PC-3 (cell line): ENCODE measurements at regions not wholly inside any gene's neighbourhood (a gene's known extent, or its start where the extent isn't known, plus 50 kb on each side); places are given as distances from the start of the nearest gene placed in this dataset.

Source experiments
- ATAC-seq: fragments of 200-7000 bp; cut with Tn5 transposase; 2 replicates; pipeline ENCODE4 v1.9.1; 2020; ENCODE audit warnings: mild to moderate bottlenecking, moderate library complexity
- BruUV-seq: library from RNA; stranded (reverse); fragments of 400-500 nt; replicated peaks from 2 replicates; lab custom pipeline; 2021; lab: Mats Ljungman, UMichigan
- CTCF ChIA-PET: fragments of 300-600 bp; sonication (Branson Sonifier 250); formaldehyde crosslinking; loops from one replicate; lab custom pipeline; 2022; ENCODE audit warnings: antibody characterized with exemption; lab: Charles Lee
- POLR2A ChIA-PET: fragments of 300-600 bp; sonication (Branson Sonifier 250); formaldehyde crosslinking; loops from one replicate; lab custom pipeline; 2022; ENCODE audit warnings: antibody characterized with exemption; ENCODE audit not compliant: unreplicated experiment; lab: Charles Lee
- DNase-seq: peaks from one replicate; pipeline ENCODE4 v3.0.0-alpha.2; 2015
- H2AFZ ChIP-seq: fragments of 300-600 bp; sonication (generic); 2 replicates; pipeline ENCODE4 v1.6.0; 2016; ENCODE audit warnings: antibody characterized with exemption, low read length
- H3F3A ChIP-seq: fragments of 300-600 bp; sonication (generic); one replicate; pipeline ENCODE4 v1.6.0; 2017; ENCODE audit warnings: antibody characterized with exemption, low read length, control low read depth, mild to moderate bottlenecking; ENCODE audit not compliant: unreplicated experiment
- H3K27ac ChIP-seq: fragments of 300-600 bp; sonication (generic); 2 replicates; pipeline ENCODE4 v1.5.1; 2016; ENCODE audit warnings: mild to moderate bottlenecking, low read length
- H3K27me3 ChIP-seq: fragments of 300-600 bp; sonication (generic); 2 replicates; pipeline ENCODE4 v1.6.1; 2016; ENCODE audit warnings: low read length, mixed read lengths
- H3K36me3 ChIP-seq: fragments of 300-600 bp; sonication (generic); 2 replicates; pipeline ENCODE4 v1.6.1; 2016; ENCODE audit warnings: low read depth, mixed run types, low read length, mixed read lengths
- H3K4me1 ChIP-seq: fragments of 300-600 bp; sonication (generic); 2 replicates; pipeline ENCODE4 v1.5.1; 2016; ENCODE audit warnings: low read length; ENCODE audit not compliant: insufficient read depth
- H3K4me2 ChIP-seq: fragments of 300-600 bp; sonication (generic); 2 replicates; pipeline ENCODE4 v1.6.0; 2016; ENCODE audit warnings: low read length
- H3K4me3 ChIP-seq: fragments of 300-600 bp; sonication (generic); 2 replicates; pipeline ENCODE4 v1.5.1; 2016; ENCODE audit warnings: mild to moderate bottlenecking, low read length, mixed read lengths
- H3K79me2 ChIP-seq: fragments of 300-600 bp; sonication (generic); 2 replicates; pipeline ENCODE4 v1.6.1; 2017; ENCODE audit warnings: low read length, mixed read lengths
- H3K9ac ChIP-seq: fragments of 300-600 bp; sonication (generic); 2 replicates; pipeline ENCODE4 v1.6.0; 2016; ENCODE audit warnings: mild to moderate bottlenecking, low read length
- H3K9me2 ChIP-seq: fragments of 300-600 bp; sonication (generic); replicated peaks from 2 replicates; pipeline ENCODE4 v1.6.1; 2016; ENCODE audit warnings: mixed run types, low read length, mixed read lengths
- H3K9me3 ChIP-seq: fragments of 300-600 bp; sonication (generic); 2 replicates; pipeline ENCODE4 v1.6.1; 2016; ENCODE audit warnings: low read length, mixed read lengths
- H4K20me1 ChIP-seq: fragments of 300-600 bp; sonication (generic); 2 replicates; pipeline ENCODE4 v1.6.1; 2016; ENCODE audit warnings: low read length, mixed read lengths
- CTCF ChIP-seq: fragments of 300-600 bp; sonication (generic); conservative IDR thresholded peaks from 2 replicates; pipeline ENCODE4 v1.5.1; 2017; ENCODE audit warnings: antibody characterized with exemption, low read depth, mild to moderate bottlenecking, low read length
- EZH2 ChIP-seq: fragments of 300-600 bp; sonication (generic); IDR thresholded peaks from one replicate; pipeline ENCODE4 v1.6.1; 2017; ENCODE audit warnings: antibody characterized with exemption, mild to moderate bottlenecking, low read length; ENCODE audit not compliant: unreplicated experiment
- EZH2phosphoT487 ChIP-seq: fragments of 300-600 bp; sonication (generic); IDR thresholded peaks from 2 replicates; pipeline ENCODE4 v1.6.1; 2018; ENCODE audit warnings: mild to moderate bottlenecking, antibody characterized with exemption, low read length, borderline replicate concordance
- intact Hi-C: fragments of 100-400 bp; cut with micrococcal nuclease; formaldehyde crosslinking; loops from 2 replicates; pipeline ENCODE4 v1.9.0; 2023

GRCh38 chr14:95024380-95024779 lies 132.9 kb downstream of the DICER1 start:
- Histone ChIP-seq H3K4me3 (no peak overlapping the region), H3K9ac (no peak overlapping the region), H3K9me3 (no peaks in the 10 kb centered on the region), H3K9me2 (no peaks in the 10 kb centered on the region), H2AFZ (no peak overlapping the region), H3K27me3 (0 out of 2 replicates have a peak, but pooled peaks cover 12% of the 10 kb centered on the region), H3K36me3 (no peaks in the 10 kb centered on the region), H4K20me1 (no peaks in the 10 kb centered on the region), H3F3A (no peaks in the 10 kb centered on the region), H3K4me1 (no peaks in the 10 kb centered on the region), H3K27ac (no peak overlapping the region), H3K4me2 (no peak overlapping the region), H3K79me2 (no peaks in the 10 kb centered on the region)
- no peak for ATAC-seq
- ChIA-PET CTCF (no interaction called here), POLR2A (no interaction called here)
- DNase-seq: no peak
- intact Hi-C loops: no loop called here
- no TSS peak for BruUV-seq
- no peak for TF ChIP-seq EZH2phosphoT487
- no peak for TF ChIP-seq EZH2
- no peak for TF ChIP-seq CTCF

GRCh38 chr14:95023886-95024285 lies 133.4 kb downstream of the DICER1 start:
- Histone ChIP-seq H3K9me3 (no peaks in the 10 kb centered on the region), H4K20me1 (no peaks in the 10 kb centered on the region), H3K9ac (no peak overlapping the region), H3K4me1 (no peaks in the 10 kb centered on the region), H3K27ac (no peak overlapping the region), H3K79me2 (no peaks in the 10 kb centered on the region), H2AFZ (no peak overlapping the region), H3F3A (no peaks in the 10 kb centered on the region), H3K4me2 (no peak overlapping the region), H3K27me3 (0 out of 2 replicates have a peak, but pooled peaks cover 8% of the 10 kb centered on the region), H3K4me3 (no peak overlapping the region), H3K36me3 (no peaks in the 10 kb centered on the region), H3K9me2 (no peaks in the 10 kb centered on the region)
- POLR2A ChIA-PET: no interaction called here
- intact Hi-C loops: no loop called here
- no peak for TF ChIP-seq CTCF
- TF ChIP-seq EZH2phosphoT487: no peak
- no peak for TF ChIP-seq EZH2
- CTCF ChIA-PET: no interaction called here
- no peak for ATAC-seq
- BruUV-seq: no TSS peak
- DNase-seq: no peak

- POLR2A ChIA-PET: no interaction called here
- 0 out of 2 replicates have a peak, but pooled peaks cover 8% of the 10 kb centered on the region for H3K27me3 ChIP-seq
- no peaks in the 10 kb centered on the region for H3K9me3 ChIP-seq
- BruUV-seq: no TSS peak
- H3K4me2 ChIP-seq: no peak overlapping the region
- no peak overlapping the region for H3K4me3 ChIP-seq
- TF ChIP-seq EZH2: no peak
- no peak for TF ChIP-seq EZH2phosphoT487
- no peak for TF ChIP-seq CTCF
- CTCF ChIA-PET: no interaction called here
- no peak overlapping the region for H3K27ac ChIP-seq
- no peak overlapping the region for H2AFZ ChIP-seq
- DNase-seq: no peak
- ATAC-seq: no peak
- H4K20me1 ChIP-seq: no peaks in the 10 kb centered on the region
- no peaks in the 10 kb centered on the region for H3K36me3 ChIP-seq
- no peaks in the 10 kb centered on the region for H3K4me1 ChIP-seq
- intact Hi-C loops: no loop called here
- no peak overlapping the region for H3K9ac ChIP-seq
- H3K9me2 ChIP-seq: no peaks in the 10 kb centered on the region
- H3K79me2 ChIP-seq: no peaks in the 10 kb centered on the region
- no peaks in the 10 kb centered on the region for H3F3A ChIP-seq
Measured at GRCh38 chr14:95023115-95023514, 134.2 kb downstream of the DICER1 start.
